Skeletal muscle tissue (tissue), 3 donors: ENCODE measurements at regions not wholly inside any gene's neighbourhood (a gene's known extent, or its start where the extent isn't known, plus 50 kb on each side); places are given as distances from the start of the nearest gene placed in this dataset.

Experiments
- H3K27ac ChIP-seq: one replicate; pipeline ENCODE4 v1.7.0; 2013; ENCODE audit warnings: mild to moderate bottlenecking, low read depth, low read length, inconsistent platforms
- H3K27me3 ChIP-seq, 3 donors: one replicate each; pipeline ENCODE4 v1.7.0; 2013; ENCODE audit warnings: low read length in 3 of 3; ENCODE audit not compliant: control insufficient read depth in 3 of 3, insufficient read depth in 3 of 3
- H3K36me3 ChIP-seq, 3 donors: one replicate each; pipeline ENCODE4 v1.7.0; 2013; ENCODE audit warnings: low read length in 3 of 3; ENCODE audit not compliant: control insufficient read depth in 3 of 3, insufficient read depth in 3 of 3
- H3K4me1 ChIP-seq, 3 donors: one replicate each; pipeline ENCODE4 v1.7.0; 2013; ENCODE audit warnings: low read length in 3 of 3, mild to moderate bottlenecking in 3 of 3; ENCODE audit not compliant: control insufficient read depth in 3 of 3, insufficient read depth in 3 of 3
- H3K4me3 ChIP-seq, 3 donors: one replicate each; pipeline ENCODE4 v1.7.0; 2013; ENCODE audit warnings: low read length in 3 of 3
- H3K9ac ChIP-seq, 3 donors: one replicate each; pipeline ENCODE4 v1.7.0; 2013; ENCODE audit warnings: low read length in 3 of 3, mild to moderate bottlenecking in 3 of 3, moderate library complexity in 2 of 3, low read depth in 1 of 3
- H3K9me3 ChIP-seq, 3 donors: one replicate each; pipeline ENCODE4 v1.7.0; 2013; ENCODE audit warnings: low read length in 3 of 3; ENCODE audit not compliant: control insufficient read depth in 3 of 3
- donor health status: Osteomylitis.

- Histone ChIP-seq H3K9me3 (no peaks in the 10 kb centered on the region), H3K36me3 (no peaks in the 10 kb centered on the region), H3K4me3 (no peak overlapping the region), H3K27me3 (no peaks in the 10 kb centered on the region), H3K4me1 (no peaks in the 10 kb centered on the region), H3K9ac (no peak overlapping the region), H3K27ac (no peak overlapping the region)
These were observed 1352.9 kb downstream of the FSTL5 start for GRCh38 chr4:160810941-160811340.

- Histone ChIP-seq H3K4me1 (no peaks in the 10 kb centered on the region), H3K36me3 (no peaks in the 10 kb centered on the region), H3K27ac (no peak overlapping the region)
These were observed 1351.8 kb downstream of the FSTL5 start for GRCh38 chr4:160811956-160812355.

GRCh38 chr4:160814726-160815125, 1349.1 kb downstream of the FSTL5 start:
- Histone ChIP-seq H3K4me1 (no peaks in the 10 kb centered on the region), H3K9ac (no peak overlapping the region), H3K4me3 (no peak overlapping the region), H3K27ac (no peak overlapping the region), H3K36me3 (no peaks in the 10 kb centered on the region), H3K27me3 (no peaks in the 10 kb centered on the region), H3K9me3 (no peaks in the 10 kb centered on the region)

More at GRCh38 chr4:160811956-160812355, 1351.8 kb downstream of the FSTL5 start:
- H3K9me3 ChIP-seq = no peaks in the 10 kb centered on the region
- H3K4me3 ChIP-seq = no peak overlapping the region
- H3K27me3 ChIP-seq = no peaks in the 10 kb centered on the region
- no peak overlapping the region for H3K9ac ChIP-seq

GRCh38 chr4:160818571-160818970, 1345.2 kb downstream of the FSTL5 start:
- Histone ChIP-seq H3K9me3 (no peaks in the 10 kb centered on the region), H3K27me3 (no peaks in the 10 kb centered on the region), H3K36me3 (no peaks in the 10 kb centered on the region), H3K4me3 (no peak overlapping the region), H3K4me1 (no peaks in the 10 kb centered on the region), H3K27ac (no peak overlapping the region), H3K9ac (no peak overlapping the region)

- Histone ChIP-seq H3K4me1 (no peaks in the 10 kb centered on the region), H3K4me3 (no peak overlapping the region), H3K9me3 (no peaks in the 10 kb centered on the region), H3K9ac (no peak overlapping the region), H3K27ac (no peak overlapping the region), H3K27me3 (no peaks in the 10 kb centered on the region), H3K36me3 (no peaks in the 10 kb centered on the region)
These were observed 1344.0 kb downstream of the FSTL5 start for GRCh38 chr4:160819791-160820190.

- Histone ChIP-seq H3K36me3 (no peaks in the 10 kb centered on the region), H3K27ac (no peak overlapping the region), H3K9ac (no peak overlapping the region), H3K27me3 (no peaks in the 10 kb centered on the region), H3K4me1 (no peaks in the 10 kb centered on the region), H3K4me3 (no peak overlapping the region), H3K9me3 (no peaks in the 10 kb centered on the region)
These were observed 1339.3 kb downstream of the FSTL5 start for GRCh38 chr4:160824481-160824880.

GRCh38 chr4:160825644-160826338, 1338.0 kb downstream of the FSTL5 start:
- Histone ChIP-seq H3K27me3 (no peaks in the 10 kb centered on the region), H3K36me3 (no peaks in the 10 kb centered on the region), H3K4me3 (no peak overlapping the region), H3K9me3 (no peaks in the 10 kb centered on the region), H3K4me1 (no peaks in the 10 kb centered on the region), H3K27ac (no peak overlapping the region), H3K9ac (no peak overlapping the region)

GRCh38 chr4:160826339-160826679, 1337.5 kb downstream of the FSTL5 start:
- Histone ChIP-seq H3K27ac (no peak overlapping the region), H3K4me1 (no peaks in the 10 kb centered on the region), H3K36me3 (no peaks in the 10 kb centered on the region), H3K9me3 (no peaks in the 10 kb centered on the region), H3K27me3 (no peaks in the 10 kb centered on the region), H3K9ac (no peak overlapping the region), H3K4me3 (no peak overlapping the region)

- no peaks in the 10 kb centered on the region for H3K9me3 ChIP-seq
- H3K9ac ChIP-seq = no peak overlapping the region
- no peaks in the 10 kb centered on the region for H3K4me1 ChIP-seq
- no peaks in the 10 kb centered on the region for H3K27me3 ChIP-seq
- no peaks in the 10 kb centered on the region for H3K36me3 ChIP-seq
- H3K4me3 ChIP-seq = no peak overlapping the region
- no peak overlapping the region for H3K27ac ChIP-seq
These were observed 1332.5 kb downstream of the FSTL5 start for GRCh38 chr4:160831165-160831922.

GRCh38 chr4:160835789-160836188, 1328.0 kb downstream of the FSTL5 start:
- Histone ChIP-seq H3K4me1 (no peaks in the 10 kb centered on the region), H3K27ac (no peak overlapping the region), H3K4me3 (no peak overlapping the region), H3K9me3 (no peaks in the 10 kb centered on the region), H3K9ac (no peak overlapping the region), H3K36me3 (no peaks in the 10 kb centered on the region), H3K27me3 (no peaks in the 10 kb centered on the region)
